WTC11 (cell line): ENCODE measurements at regions not wholly inside any gene's neighbourhood (a gene's known extent, or its start where the extent isn't known, plus 50 kb on each side); places are given as distances from the start of the nearest gene placed in this dataset.

ENCODE experiments used
- CTCF ChIP-seq: fragments of 200-600 bp; IDR thresholded peaks from 2 replicates; pipeline ENCODE4 v1.8.0; 2022; ENCODE audit warnings: antibody characterized with exemption
- E2F5 ChIP-seq: sonication (generic); formaldehyde crosslinking; IDR thresholded peaks from 2 replicates; pipeline ENCODE4 v1.8.1; 2022; ENCODE audit warnings: mild to moderate bottlenecking, moderate library complexity, missing genetic modification reagents
- GRHL2 ChIP-seq: fragments of 250-450 bp; sonication (Bioruptor Pico); IDR thresholded peaks from 2 replicates; pipeline ENCODE4 v1.8.0; 2022; ENCODE audit warnings: mild to moderate bottlenecking, moderate library complexity; ENCODE audit not compliant: insufficient replicate concordance, severe bottlenecking
- SMAD4 ChIP-seq: sonication (generic); formaldehyde crosslinking; IDR thresholded peaks from 2 replicates; pipeline ENCODE4 v1.8.0; 2022; ENCODE audit warnings: mild to moderate bottlenecking, missing genetic modification reagents
- SP1 ChIP-seq: sonication (generic); formaldehyde crosslinking; conservative IDR thresholded peaks from 2 replicates; pipeline ENCODE4 v1.8.1; 2022; ENCODE audit warnings: missing genetic modification reagents
- STAT6 ChIP-seq: sonication (generic); formaldehyde crosslinking; conservative IDR thresholded peaks from 2 replicates; pipeline ENCODE4 v1.8.1; 2023; ENCODE audit warnings: mild to moderate bottlenecking, low read depth, missing genetic modification reagents, moderate library complexity
- ZNF138 ChIP-seq: sonication (generic); formaldehyde crosslinking; conservative IDR thresholded peaks from 2 replicates; pipeline ENCODE4 v1.8.1; 2022; ENCODE audit warnings: mild to moderate bottlenecking, moderate library complexity, missing genetic modification reagents
- ZNF263 ChIP-seq: sonication (generic); formaldehyde crosslinking; IDR thresholded peaks from 2 replicates; pipeline ENCODE4 v1.8.1; 2022; ENCODE audit warnings: low read depth, mild to moderate bottlenecking, moderate library complexity, missing genetic modification reagents
- ZNF281 ChIP-seq: sonication (generic); formaldehyde crosslinking; IDR thresholded peaks from 2 replicates; pipeline ENCODE4 v1.8.0; 2023; ENCODE audit warnings: mild to moderate bottlenecking, missing genetic modification reagents
- ZNF416 ChIP-seq: fragments of 250-450 bp; sonication (Bioruptor Pico); IDR thresholded peaks from 2 replicates; pipeline ENCODE4 v1.9.0; 2021; ENCODE audit warnings: mild to moderate bottlenecking, inconsistent platforms

GRCh38 chr15:38190501-38190900 is 62.1 kb upstream of the SPRED1 start:
- no peak for TF ChIP-seq ZNF263 (CRISPR knock-in tag)
- TF ChIP-seq ZNF281 (CRISPR knock-in tag) = no peak
- no peak for TF ChIP-seq ZNF416 (CRISPR knock-in tag)
- no peak for TF ChIP-seq CTCF
- no peak for TF ChIP-seq SP1 (CRISPR knock-in tag)
- no peak for TF ChIP-seq STAT6 (CRISPR knock-in tag)
- no peak for TF ChIP-seq ZNF138 (CRISPR knock-in tag)
- no peak for TF ChIP-seq GRHL2 (CRISPR knock-in tag)
- no peak for TF ChIP-seq SMAD4 (CRISPR knock-in tag)
- no peak for TF ChIP-seq E2F5 (CRISPR knock-in tag)
